Right lobe of liver (tissue), 6 donors: ENCODE measurements at regions not wholly inside any gene's neighbourhood (a gene's known extent, or its start where the extent isn't known, plus 50 kb on each side); places are given as distances from the start of the nearest gene placed in this dataset.
A peak's percentile ranks its signal among the peaks of the same experiment; 100 is the strongest.

Experiments
- ATAC-seq, 4 donors: fragments of 200-7000 bp; cut with Tn5 transposase; one replicate each; pipeline ENCODE4 v1.9.1; 2020; ENCODE audit warnings: mild to moderate bottlenecking in 4 of 4, moderate library complexity in 4 of 4
- DNase-seq, 3 donors: peaks; one replicate each; pipeline ENCODE4 v3.0.0-alpha.2; 2020
- H3K27ac ChIP-seq, 3 donors: fragments of 200-600 bp; one replicate each; pipeline ENCODE4 v1.8.0; 2022
- H3K27me3 ChIP-seq, 2 donors: fragments of 200-600 bp; one replicate each; pipeline ENCODE4 v1.8.0; 2022
- H3K36me3 ChIP-seq, 4 donors: fragments of 200-600 bp; sonication (generic) in 1 of 4; one replicate each; pipeline versions ENCODE4 v1.5.1 to v1.8.0; 2017 to 2022; ENCODE audit warnings: control low read depth in 1 of 4
- H3K4me1 ChIP-seq, 4 donors: fragments of 200-600 bp; sonication (generic) in 1 of 4; one replicate each; pipeline versions ENCODE4 v1.5.1 to v1.8.0; 2017 to 2022; ENCODE audit warnings: control low read depth in 1 of 4
- H3K4me3 ChIP-seq, 3 donors: fragments of 200-600 bp; one replicate each; pipeline ENCODE4 v1.8.0; 2022
- H3K9me3 ChIP-seq, 4 donors: fragments of 200-600 bp; sonication (generic) in 1 of 4; one replicate each; pipeline versions ENCODE4 v1.5.1 to v1.8.0; 2017 to 2022; ENCODE audit warnings: control low read depth in 1 of 4
- CTCF ChIP-seq, 4 donors: fragments of 200-600 bp in 3 of 4; fragments of 450-650 bp in 1 of 4; IDR thresholded peaks; one replicate each; pipeline versions ENCODE4 v1.5.1 to v1.8.0; 2016 to 2022; ENCODE audit warnings: antibody characterized with exemption in 4 of 4, mild to moderate bottlenecking in 2 of 4
- POLR2A ChIP-seq: fragments of 450-650 bp; IDR thresholded peaks from one replicate; pipeline ENCODE4 v1.6.1; 2017; ENCODE audit warnings: antibody characterized with exemption, mild to moderate bottlenecking
- WGBS: methylation state at CpG from one replicate; pipeline ENCODE4 v1.1.6; 2018; ENCODE audit warnings: low coverage, low lambda C conversion rate; ENCODE audit not compliant: insufficient coverage; ENCODE audit errors: missing lambda C conversion rate; 5-methylcytosine and 5-hydroxymethylcytosine counted together
- intact Hi-C, 2 donors: fragments of 100-400 bp; cut with DNase I; formaldehyde crosslinking; loops; one replicate each; pipeline versions ENCODE4 v1.11.2 to v1.14.1; 2022
- donor health status: DM: no; HTN: yes; CAD: no.
- donor health status: DM: no; HTN: no; CAD: no.
- donor health status: DM: no; HTN: no; CAD: no.
- donor health status: DM: no; HTN: yes; CAD: no.
- donor health status: DM: no; HTN: yes; CAD: no.

- no peak overlapping the region for H3K4me3 ChIP-seq
- no peaks in the 10 kb centered on the region for H3K9me3 ChIP-seq
- WGBS, result 61% methylated on average over 3 of the region's 3 CpGs
- no peaks in the 10 kb centered on the region for H3K4me1 ChIP-seq
- H3K27ac ChIP-seq, result no peak overlapping the region
- DNase-seq (no peak), ATAC-seq (no peak)
- no peaks in the 10 kb centered on the region for H3K36me3 ChIP-seq
- intact Hi-C loops, result no loop called here
- TF ChIP-seq CTCF (IDR thresholded peaks at IDR 0.05) (no peak), POLR2A (no peak)
- H3K27me3 ChIP-seq, result no peaks in the 10 kb centered on the region
These were observed 141.8 kb downstream of the IL20RB start for GRCh38 chr3:137099364-137100219.

- H3K27ac ChIP-seq, result no peak overlapping the region
- ATAC-seq, result no peak
- no peaks in the 10 kb centered on the region for H3K9me3 ChIP-seq
- no peaks in the 10 kb centered on the region for H3K36me3 ChIP-seq
- WGBS, result 100% methylated on average over 1 of the region's 1 CpG
- H3K4me3 ChIP-seq, result no peak overlapping the region
- TF ChIP-seq POLR2A (no peak), CTCF (IDR thresholded peaks at IDR 0.05) (no peak)
- intact Hi-C loops, result no loop called here
- no peaks in the 10 kb centered on the region for H3K4me1 ChIP-seq
- DNase-seq, result no peak
- H3K27me3 ChIP-seq, result no peaks in the 10 kb centered on the region
These were observed 142.5 kb downstream of the IL20RB start for GRCh38 chr3:137100326-137100725.

GRCh38 chr3:137103739-137104138 lies 146.0 kb downstream of the IL20RB start:
- TF ChIP-seq CTCF (IDR thresholded peaks at IDR 0.05) (no peak), POLR2A (no peak)
- Histone ChIP-seq H3K9me3 (no peaks in the 10 kb centered on the region), H3K4me1 (no peaks in the 10 kb centered on the region), H3K36me3 (no peaks in the 10 kb centered on the region), H3K27ac (no peak overlapping the region), H3K4me3 (no peak overlapping the region), H3K27me3 (no peaks in the 10 kb centered on the region)
- DNase-seq, result no peak
- whole genome bisulfite sequencing, result 70% methylated on average over 7 of the region's 7 CpGs
- intact Hi-C loops, result no loop called here
- no peak for ATAC-seq

- 8% methylated on average over 10 of the region's 10 CpGs for whole genome bisulfite sequencing
- intact Hi-C loops, result no loop called here
- TF ChIP-seq CTCF (IDR thresholded peaks at IDR 0.05) (peak; percentile 63 to 64 (median 64)), POLR2A (no peak)
- Histone ChIP-seq H3K4me3 (no peak overlapping the region), H3K4me1 (no peaks in the 10 kb centered on the region), H3K9me3 (no peaks in the 10 kb centered on the region), H3K36me3 (no peaks in the 10 kb centered on the region), H3K27ac (no peak overlapping the region), H3K27me3 (no peaks in the 10 kb centered on the region)
- ATAC-seq, result peak; percentile 73 to 79 (median 78)
- DNase-seq, result no peak
These were observed 147.6 kb downstream of the IL20RB start for GRCh38 chr3:137105277-137105977.
